ENCODE measurements at regions not wholly inside any gene's neighbourhood (a gene's known extent, or its start where the extent isn't known, plus 50 kb on each side); places are given as distances from the start of the nearest gene placed in this dataset.

- H3K4me1 Mint-ChIP-seq (ENCODE audit: insufficient read depth, unreplicated experiment): no peaks in the 10 kb centered on the region
- ChIA-PET CTCF (no interaction called here), POLR2A (no interaction called here)
- no peak overlapping the region for H3K27ac Mint-ChIP-seq (ENCODE audit: low read depth, unreplicated experiment)
- H3K27me3 Mint-ChIP-seq (ENCODE audit: insufficient read depth, unreplicated experiment): peaks cover 52% of the 10 kb centered on the region
- no peaks in the 10 kb centered on the region for H3K9me3 Mint-ChIP-seq (ENCODE audit: unreplicated experiment)
- H3K4me3 Mint-ChIP-seq (ENCODE audit: unreplicated experiment): no peak overlapping the region
- no peak for TF ChIP-seq CTCF (IDR thresholded peaks at IDR 0.05; ENCODE audit: unreplicated experiment)
- intact Hi-C loops (cut with micrococcal nuclease): no loop called here
- DNase-seq (ENCODE audit: unreplicated experiment): no peak
- no peaks in the 10 kb centered on the region for H3K36me3 Mint-ChIP-seq (ENCODE audit: insufficient read depth, unreplicated experiment)
- no TSS peak for BruUV-seq (replicated peaks)
These were observed 63.2 kb downstream of the ADRA2C start for GRCh38 chr4:3829211-3829955.

- no TSS peak for BruUV-seq (replicated peaks)
- CTCF ChIA-PET: interaction anchor here (0.6 to 0.7 kb wide), 2 partner anchors 30 to 1574 kb away, joined by 3 read pairs; no protein-coding TSS in a partner anchor
- Mint-ChIP-seq H3K4me3 (ENCODE audit: unreplicated experiment) (no peak overlapping the region), H3K27me3 (ENCODE audit: insufficient read depth, unreplicated experiment) (peaks cover 52% of the 10 kb centered on the region), H3K27ac (ENCODE audit: low read depth, unreplicated experiment) (no peak overlapping the region), H3K4me1 (ENCODE audit: insufficient read depth, unreplicated experiment) (no peaks in the 10 kb centered on the region), H3K36me3 (ENCODE audit: insufficient read depth, unreplicated experiment) (no peaks in the 10 kb centered on the region), H3K9me3 (ENCODE audit: unreplicated experiment) (no peaks in the 10 kb centered on the region)
- intact Hi-C loops (cut with micrococcal nuclease): no loop called here
- POLR2A ChIA-PET: no interaction called here
- TF ChIP-seq CTCF (IDR thresholded peaks at IDR 0.05; ENCODE audit: unreplicated experiment): no peak
- DNase-seq (ENCODE audit: unreplicated experiment): no peak
These were observed 64.0 kb downstream of the ADRA2C start for GRCh38 chr4:3829956-3830773.

GRCh38 chr4:3830774-3831528, 64.8 kb downstream of the ADRA2C start:
- ChIA-PET CTCF (interaction anchor here (0.6 kb wide), 1 partner anchor 1573 kb away, joined by 3 read pairs; no protein-coding TSS in a partner anchor), POLR2A (no interaction called here)
- TF ChIP-seq CTCF (IDR thresholded peaks at IDR 0.05; ENCODE audit: unreplicated experiment): no peak
- intact Hi-C loops (cut with micrococcal nuclease): no loop called here
- Mint-ChIP-seq H3K9me3 (ENCODE audit: unreplicated experiment) (no peaks in the 10 kb centered on the region), H3K27me3 (ENCODE audit: insufficient read depth, unreplicated experiment) (peaks cover 56% of the 10 kb centered on the region), H3K4me3 (ENCODE audit: unreplicated experiment) (no peak overlapping the region), H3K27ac (ENCODE audit: low read depth, unreplicated experiment) (no peak overlapping the region), H3K4me1 (ENCODE audit: insufficient read depth, unreplicated experiment) (no peaks in the 10 kb centered on the region), H3K36me3 (ENCODE audit: insufficient read depth, unreplicated experiment) (no peaks in the 10 kb centered on the region)
- DNase-seq (ENCODE audit: unreplicated experiment): no peak
- BruUV-seq (replicated peaks): no TSS peak
